OCI-LY3 (cell line): ENCODE measurements at regions not wholly inside any gene's neighbourhood (a gene's known extent, or its start where the extent isn't known, plus 50 kb on each side); places are given as distances from the start of the nearest gene placed in this dataset.

ENCODE experiments used
- CTCF ChIP-seq: fragments of 200-600, 300-600 bp; sonication (generic); IDR thresholded peaks from 2 replicates; pipeline ENCODE4 v1.5.1; 2014; ENCODE audit warnings: antibody characterized with exemption, low read length, low read depth
- EZH2phosphoT487 ChIP-seq: fragments of 200-600 bp; shearing (Covaris generic); IDR thresholded peaks from 2 replicates; pipeline ENCODE4 v1.6.1; 2018; ENCODE audit warnings: antibody characterized with exemption, mixed run types, low read depth

- TF ChIP-seq CTCF (no peak), EZH2phosphoT487 (no peak)
Observed at GRCh38 chrX:1836683-1837082, 221.8 kb downstream of the ASMT start.
